OCI-LY1 (cell line): ENCODE measurements at regions not wholly inside any gene's neighbourhood (a gene's known extent, or its start where the extent isn't known, plus 50 kb on each side); places are given as distances from the start of the nearest gene placed in this dataset.

Experiments used
- CTCF ChIP-seq: fragments of 200-600 bp; sonication (generic), shearing (Covaris generic); IDR thresholded peaks from 2 replicates; pipeline ENCODE4 v1.5.1; 2017; ENCODE audit warnings: mild to moderate bottlenecking, antibody characterized with exemption, low read length, moderate library complexity, mixed read lengths
- EZH2 ChIP-seq: fragments of 200-600 bp; sonication (generic), shearing (Covaris generic); IDR thresholded peaks from 2 replicates; pipeline ENCODE4 v1.8.0; 2017; ENCODE audit warnings: borderline replicate concordance, mixed run types, mild to moderate bottlenecking, antibody characterized with exemption, low read length, moderate library complexity, mixed read lengths

- TF ChIP-seq CTCF = no peak
- no peak for TF ChIP-seq EZH2
These were observed 158.1 kb upstream of the FOXG1 start for GRCh38 chr14:28608443-28608842.
